B cell (primary cell): ENCODE measurements at regions not wholly inside any gene's neighbourhood (a gene's known extent, or its start where the extent isn't known, plus 50 kb on each side); places are given as distances from the start of the nearest gene placed in this dataset.

Experiments used
- CTCF ChIP-seq: fragments of 200-600 bp; IDR thresholded peaks from one replicate; pipeline ENCODE4 v1.8.0; 2022; ENCODE audit warnings: antibody characterized with exemption, mild to moderate bottlenecking
- EZH2 ChIP-seq: IDR thresholded peaks from 2 replicates; pipeline ENCODE4 v1.6.1; 2012; ENCODE audit warnings: borderline replicate concordance, low read depth, mild to moderate bottlenecking, moderate library complexity, low read length; ENCODE audit not compliant: insufficient read depth, poor library complexity, severe bottlenecking

GRCh38 chr4:16437836-16438235, 211.6 kb upstream of the TAPT1 start:
- no peak for TF ChIP-seq CTCF
- TF ChIP-seq EZH2, result no peak
